ENCODE measurements at regions not wholly inside any gene's neighbourhood (a gene's known extent, or its start where the extent isn't known, plus 50 kb on each side); places are given as distances from the start of the nearest gene placed in this dataset.
A peak's percentile ranks its signal among the peaks of the same experiment; 100 is the strongest.

- no peaks in the 10 kb centered on the region for H3K27me3 ChIP-seq (replicated peaks in 2 of 5; ENCODE audit: control insufficient read depth in 4 of 5, insufficient read depth in 5 of 5, low read length in 4 of 5)
- DNase-seq = peak; percentile 82 to 90 (median 89)
- H3K9me3 ChIP-seq (ENCODE audit: control extremely low read depth in 1 of 5, control insufficient read depth in 4 of 5, insufficient read depth in 2 of 5, low read depth in 1 of 5, low read length in 4 of 5) = no peaks in the 10 kb centered on the region
- no peaks in the 10 kb centered on the region for H3K36me3 ChIP-seq (ENCODE audit: control insufficient read depth in 4 of 4, insufficient read depth in 4 of 4, low read length in 3 of 4)
- H3K4me3 ChIP-seq (ENCODE audit: control insufficient read depth in 1 of 7, extremely low read depth in 1 of 7, insufficient read depth in 4 of 7, low read depth in 2 of 7, low read length in 6 of 7) = no peak overlapping the region
- H3K27ac ChIP-seq (ENCODE audit: insufficient read depth in 1 of 2, low read depth in 1 of 2, low read length in 2 of 2, poor library complexity in 1 of 2, severe bottlenecking in 2 of 2) = no peak overlapping the region
- WGBS (ENCODE audit: insufficient coverage) = 6% methylated on average over 3 of the region's 5 CpGs
- POLR2A ChIA-PET = interaction anchor here (0.5 kb wide), 1 partner anchor 438 kb away, joined by 3 read pairs; no protein-coding TSS in a partner anchor
- CTCF ChIA-PET = interaction anchor here (0.6 to 8.9 kb wide), 21 partner anchors 11 to 715 kb away, joined by 3 to 75 read pairs (median 5); partner anchors contain the start of genes FUCA2, LTV1 and PLAGL1
- no peaks in the 10 kb centered on the region for H3K4me1 ChIP-seq (ENCODE audit: control extremely low read depth in 1 of 4, control insufficient read depth in 4 of 4, insufficient read depth in 4 of 4, low read length in 3 of 4)
These were observed 63.9 kb upstream of the FUCA2 start for GRCh38 chr6:143575440-143575839.

DNA sequence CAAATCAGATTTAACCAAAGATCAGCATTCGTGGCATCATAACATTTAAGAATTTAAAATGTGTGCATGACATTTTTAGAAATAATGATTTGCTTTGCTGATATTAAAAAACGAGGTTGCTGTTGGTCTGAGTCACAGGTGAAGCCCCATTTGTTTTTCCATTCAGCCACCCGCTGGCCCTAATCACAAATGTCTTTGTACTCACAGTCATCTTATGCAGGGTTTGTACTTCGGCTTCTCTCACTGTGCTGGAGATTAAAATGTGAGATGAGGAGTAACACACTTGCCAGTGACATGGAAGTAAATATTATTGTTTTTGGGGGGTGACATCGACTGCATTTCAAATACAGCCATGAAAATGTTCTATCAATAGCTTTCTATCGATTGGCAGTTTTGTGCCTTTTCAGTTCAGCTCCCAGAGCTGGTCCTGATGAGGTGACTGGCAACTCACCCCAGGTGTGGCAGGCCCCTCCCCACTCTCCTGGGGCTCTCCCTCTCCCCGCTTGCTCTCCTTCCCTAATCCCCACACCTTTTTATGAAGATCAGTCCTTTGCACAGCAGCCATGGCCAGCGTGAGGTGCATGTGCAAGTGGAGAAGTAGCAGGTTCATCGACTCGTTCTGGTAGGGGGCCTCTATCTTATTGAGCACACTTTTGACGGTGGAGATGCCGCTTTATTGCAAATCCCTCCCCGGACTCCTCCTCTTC lies 58.8 kb upstream of the FUCA2 start:
- Histone ChIP-seq H3K27ac (ENCODE audit: insufficient read depth in 1 of 2, low read depth in 1 of 2, low read length in 2 of 2, poor library complexity in 1 of 2, severe bottlenecking in 2 of 2) (no peak overlapping the region), H3K4me1 (ENCODE audit: control extremely low read depth in 1 of 4, control insufficient read depth in 4 of 4, insufficient read depth in 4 of 4, low read length in 3 of 4) (no peaks in the 10 kb centered on the region), H3K27me3 (replicated peaks in 2 of 5; ENCODE audit: control insufficient read depth in 4 of 5, insufficient read depth in 5 of 5, low read length in 4 of 5) (no peaks in the 10 kb centered on the region), H3K9me3 (ENCODE audit: control extremely low read depth in 1 of 5, control insufficient read depth in 4 of 5, insufficient read depth in 2 of 5, low read depth in 1 of 5, low read length in 4 of 5) (no peaks in the 10 kb centered on the region), H3K36me3 (ENCODE audit: control insufficient read depth in 4 of 4, insufficient read depth in 4 of 4, low read length in 3 of 4) (no peaks in the 10 kb centered on the region), H3K4me3 (ENCODE audit: control insufficient read depth in 1 of 7, extremely low read depth in 1 of 7, insufficient read depth in 4 of 7, low read depth in 2 of 7, low read length in 6 of 7) (no peak overlapping the region)
- no peak for DNase-seq
- ChIA-PET CTCF (interaction anchor here (0.8 to 8.9 kb wide), 2 partner anchors 371 to 443 kb away, joined by 3 to 75 read pairs; no protein-coding TSS in a partner anchor), POLR2A (no interaction called here)
- WGBS (ENCODE audit: insufficient coverage) = 95% methylated on average over 9 of the region's 13 CpGs

GRCh38 chr6:143569040-143569439 lies 57.5 kb upstream of the FUCA2 start:
- no peaks in the 10 kb centered on the region for H3K4me1 ChIP-seq (ENCODE audit: control extremely low read depth in 1 of 4, control insufficient read depth in 4 of 4, insufficient read depth in 4 of 4, low read length in 3 of 4)
- no peak overlapping the region for H3K27ac ChIP-seq (ENCODE audit: insufficient read depth in 1 of 2, low read depth in 1 of 2, low read length in 2 of 2, poor library complexity in 1 of 2, severe bottlenecking in 2 of 2)
- no peaks in the 10 kb centered on the region for H3K9me3 ChIP-seq (ENCODE audit: control extremely low read depth in 1 of 5, control insufficient read depth in 4 of 5, insufficient read depth in 2 of 5, low read depth in 1 of 5, low read length in 4 of 5)
- H3K27me3 ChIP-seq (replicated peaks in 2 of 5; ENCODE audit: control insufficient read depth in 4 of 5, insufficient read depth in 5 of 5, low read length in 4 of 5) = no peaks in the 10 kb centered on the region
- 100% methylated on average over 2 of the region's 4 CpGs for WGBS (ENCODE audit: insufficient coverage)
- CTCF ChIA-PET = interaction anchor here (1.1 to 1.5 kb wide), 2 partner anchors 10 to 371 kb away, joined by 3 to 5 read pairs; no protein-coding TSS in a partner anchor
- POLR2A ChIA-PET = interaction anchor here (0.6 kb wide), 1 partner anchor 324 kb away, joined by 3 read pairs; no protein-coding TSS in a partner anchor
- no peaks in the 10 kb centered on the region for H3K36me3 ChIP-seq (ENCODE audit: control insufficient read depth in 4 of 4, insufficient read depth in 4 of 4, low read length in 3 of 4)
- H3K4me3 ChIP-seq (ENCODE audit: control insufficient read depth in 1 of 7, extremely low read depth in 1 of 7, insufficient read depth in 4 of 7, low read depth in 2 of 7, low read length in 6 of 7) = no peak overlapping the region
- no peak for DNase-seq

DNA sequence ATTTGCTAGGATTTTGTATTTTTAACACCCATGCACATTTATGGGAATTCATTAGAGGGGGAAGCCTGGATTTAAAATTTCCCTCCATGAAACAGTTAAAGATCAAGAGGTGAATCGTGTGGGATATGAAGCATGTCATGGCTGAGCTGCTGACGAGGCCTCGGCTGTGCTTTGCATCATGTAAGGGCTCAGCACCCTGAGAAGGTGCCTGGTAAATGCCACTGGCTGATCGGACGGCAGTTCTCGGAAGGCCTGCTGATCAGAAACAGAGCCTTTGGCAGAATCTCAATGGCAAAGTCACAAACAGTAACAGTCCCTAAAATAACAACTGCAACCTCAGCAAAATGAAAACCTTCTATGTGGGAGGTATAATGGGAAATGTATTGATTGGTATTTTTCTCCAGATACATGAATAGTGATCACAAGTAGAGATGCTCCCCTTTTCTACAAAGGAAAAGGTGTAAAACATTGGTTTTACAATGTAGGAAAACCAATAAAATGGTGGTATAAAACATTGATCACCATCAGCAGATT lies 53.0 kb upstream of the FUCA2 start:
- H3K4me3 ChIP-seq (ENCODE audit: control insufficient read depth in 1 of 7, extremely low read depth in 1 of 7, insufficient read depth in 4 of 7, low read depth in 2 of 7, low read length in 6 of 7) = no peak overlapping the region
- no peaks in the 10 kb centered on the region for H3K36me3 ChIP-seq (ENCODE audit: control insufficient read depth in 4 of 4, insufficient read depth in 4 of 4, low read length in 3 of 4)
- CTCF ChIA-PET = no interaction called here
- no peaks in the 10 kb centered on the region for H3K4me1 ChIP-seq (ENCODE audit: control extremely low read depth in 1 of 4, control insufficient read depth in 4 of 4, insufficient read depth in 4 of 4, low read length in 3 of 4)
- DNase-seq = no peak
- no peaks in the 10 kb centered on the region for H3K27me3 ChIP-seq (replicated peaks in 2 of 5; ENCODE audit: control insufficient read depth in 4 of 5, insufficient read depth in 5 of 5, low read length in 4 of 5)
- H3K9me3 ChIP-seq (ENCODE audit: control extremely low read depth in 1 of 5, control insufficient read depth in 4 of 5, insufficient read depth in 2 of 5, low read depth in 1 of 5, low read length in 4 of 5) = peaks cover 0 to 4% (median 0%) of the 10 kb centered on the region in 5 experiments
- POLR2A ChIA-PET = no interaction called here
- no peak overlapping the region for H3K27ac ChIP-seq (ENCODE audit: insufficient read depth in 1 of 2, low read depth in 1 of 2, low read length in 2 of 2, poor library complexity in 1 of 2, severe bottlenecking in 2 of 2)
- WGBS (ENCODE audit: insufficient coverage) = 100% methylated on average over 3 of the region's 6 CpGs

DNA sequence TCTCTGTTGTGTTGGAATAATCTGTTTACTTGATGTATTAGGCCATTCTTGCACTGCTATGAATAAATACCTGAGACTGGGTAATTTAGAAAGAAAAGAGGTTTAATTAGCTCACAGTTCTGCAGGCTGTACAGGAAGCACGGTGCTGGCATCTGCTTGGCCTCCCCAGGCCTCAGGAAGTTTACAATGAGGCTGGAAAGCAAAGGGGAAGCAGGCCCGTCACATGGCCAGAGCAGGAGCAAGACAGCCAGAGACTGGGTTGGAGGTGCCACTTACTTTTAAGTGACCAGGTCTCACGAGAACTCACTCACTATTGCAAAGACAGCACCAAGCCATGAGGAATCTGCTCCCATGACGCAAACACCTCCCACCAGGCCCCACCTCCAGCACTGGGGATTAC lies 50.6 kb upstream of the FUCA2 start:
- Histone ChIP-seq H3K4me1 (ENCODE audit: control extremely low read depth in 1 of 4, control insufficient read depth in 4 of 4, insufficient read depth in 4 of 4, low read length in 3 of 4) (no peaks in the 10 kb centered on the region), H3K9me3 (ENCODE audit: control extremely low read depth in 1 of 5, control insufficient read depth in 4 of 5, insufficient read depth in 2 of 5, low read depth in 1 of 5, low read length in 4 of 5) (peaks cover 0 to 4% (median 0%) of the 10 kb centered on the region in 5 experiments), H3K27ac (ENCODE audit: insufficient read depth in 1 of 2, low read depth in 1 of 2, low read length in 2 of 2, poor library complexity in 1 of 2, severe bottlenecking in 2 of 2) (no peak overlapping the region), H3K4me3 (ENCODE audit: control insufficient read depth in 1 of 7, extremely low read depth in 1 of 7, insufficient read depth in 4 of 7, low read depth in 2 of 7, low read length in 6 of 7) (no peak overlapping the region), H3K36me3 (ENCODE audit: control insufficient read depth in 4 of 4, insufficient read depth in 4 of 4, low read length in 3 of 4) (no peaks in the 10 kb centered on the region), H3K27me3 (replicated peaks in 2 of 5; ENCODE audit: control insufficient read depth in 4 of 5, insufficient read depth in 5 of 5, low read length in 4 of 5) (no peaks in the 10 kb centered on the region)
- WGBS (ENCODE audit: insufficient coverage) = 67% methylated on average over 3 of the region's 4 CpGs
- POLR2A ChIA-PET = no interaction called here
- CTCF ChIA-PET = interaction anchor here (0.8 to 1.2 kb wide), 3 partner anchors 21 to 378 kb away, joined by 3 to 4 read pairs (median 3); no protein-coding TSS in a partner anchor
- DNase-seq = peak in 1 of 3 donors; percentile 8
